Esophagus squamous epithelium (tissue), 4 donors: ENCODE measurements at regions not wholly inside any gene's neighbourhood (a gene's known extent, or its start where the extent isn't known, plus 50 kb on each side); places are given as distances from the start of the nearest gene placed in this dataset.

Source experiments
- CTCF ChIP-seq, 6 experiments: fragments of 450-650 bp in 4 of 6; fragments of 200-600 bp in 2 of 6; sonication (generic) in 2 of 6; IDR thresholded peaks; one replicate each; pipeline ENCODE4 v1.5.1; 2016 to 2019; ENCODE audit warnings: antibody characterized with exemption in 6 of 6, mild to moderate bottlenecking in 4 of 6, moderate library complexity in 4 of 6
- POLR2A ChIP-seq, 4 donors: fragments of 450-650 bp; IDR thresholded peaks; one replicate each; pipeline ENCODE4 v1.6.1; 2017; ENCODE audit warnings: antibody characterized with exemption in 4 of 4, mild to moderate bottlenecking in 4 of 4, moderate library complexity in 3 of 4

GRCh38 chr2:181121996-181122395, 141.6 kb downstream of the UBE2E3 start:
- TF ChIP-seq CTCF (IDR thresholded peaks at IDR 0.05) (no peak), POLR2A (IDR thresholded peaks at IDR 0.05) (no peak)
